SK-N-SH treated with all-trans-retinoic acid at 6 μM for 48 hours (cell line): ENCODE measurements at regions not wholly inside any gene's neighbourhood (a gene's known extent, or its start where the extent isn't known, plus 50 kb on each side); places are given as distances from the start of the nearest gene placed in this dataset.

Experiments used
- ARNTL ChIP-seq: fragments of 450-650 bp; formaldehyde crosslinking; IDR thresholded peaks from 2 replicates; pipeline ENCODE4 v1.5.0; 2020; ENCODE audit warnings: low read depth, mild to moderate bottlenecking, moderate library complexity, borderline replicate concordance
- CSDC2 ChIP-seq: fragments of 250-450 bp; sonication (Bioruptor Pico); IDR thresholded peaks from 2 replicates; pipeline ENCODE4 v1.5.0; 2020; ENCODE audit warnings: mild to moderate bottlenecking, moderate library complexity
- ESRRG ChIP-seq: fragments of 250-450 bp; sonication (Bioruptor Pico); IDR thresholded peaks from 2 replicates; pipeline ENCODE4 v1.6.1; 2021; ENCODE audit warnings: mild to moderate bottlenecking
- ISL1 ChIP-seq: fragments of 250-450 bp; sonication (Bioruptor Pico); IDR thresholded peaks from 2 replicates; pipeline ENCODE4 v2.1.2; 2022; ENCODE audit warnings: mild to moderate bottlenecking, moderate library complexity
- PPARA ChIP-seq: fragments of 250-450 bp; sonication (Bioruptor Pico); IDR thresholded peaks from 2 replicates; pipeline ENCODE4 v1.5.0; 2020; ENCODE audit warnings: mild to moderate bottlenecking, borderline replicate concordance
- RARB ChIP-seq: fragments of 250-450 bp; sonication (Bioruptor Pico); IDR thresholded peaks from 2 replicates; pipeline ENCODE4 v1.8.0; 2021; ENCODE audit warnings: mild to moderate bottlenecking, moderate library complexity
- TCF4 ChIP-seq: fragments of 250-450 bp; sonication (Bioruptor Pico); IDR thresholded peaks from 2 replicates; pipeline ENCODE4 v1.8.0; 2021; ENCODE audit warnings: mild to moderate bottlenecking, moderate library complexity, borderline replicate concordance
- TOX ChIP-seq: fragments of 250-450 bp; sonication (Bioruptor Pico); IDR thresholded peaks from 2 replicates; pipeline ENCODE4 v1.8.0; 2021; ENCODE audit warnings: mild to moderate bottlenecking, moderate library complexity, borderline replicate concordance
- ZFP30 ChIP-seq: fragments of 450-650 bp; formaldehyde crosslinking; IDR thresholded peaks from 2 replicates; pipeline ENCODE4 v1.5.0; 2022; ENCODE audit warnings: mild to moderate bottlenecking, moderate library complexity
- ZNF565 ChIP-seq: fragments of 450-650 bp; formaldehyde crosslinking; conservative IDR thresholded peaks from 2 replicates; pipeline ENCODE4 v1.5.0; 2020; ENCODE audit warnings: low read depth, mild to moderate bottlenecking, moderate library complexity
- ZNF8 ChIP-seq: fragments of 450-650 bp; formaldehyde crosslinking; IDR thresholded peaks from 2 replicates; pipeline ENCODE4 v1.5.0; 2020; ENCODE audit warnings: mild to moderate bottlenecking, moderate library complexity
- TF ChIP-seq, protein P1 (sequence below): fragments of 250-450 bp; sonication (Bioruptor Pico); IDR thresholded peaks from 2 replicates; pipeline ENCODE4 v1.8.0; 2020; ENCODE audit warnings: mild to moderate bottlenecking, moderate library complexity, borderline replicate concordance
- TF ChIP-seq, protein P2 (sequence below): fragments of 250-450 bp; sonication (Bioruptor Pico); IDR thresholded peaks from 2 replicates; pipeline ENCODE4 v1.5.1; 2020; ENCODE audit warnings: low read depth, mild to moderate bottlenecking, moderate library complexity
- TF ChIP-seq, protein P3 (sequence below): fragments of 250-450 bp; sonication (Bioruptor Pico); IDR thresholded peaks from 2 replicates; pipeline ENCODE4 v1.5.0; 2020; ENCODE audit warnings: mild to moderate bottlenecking, moderate library complexity

DNA sequence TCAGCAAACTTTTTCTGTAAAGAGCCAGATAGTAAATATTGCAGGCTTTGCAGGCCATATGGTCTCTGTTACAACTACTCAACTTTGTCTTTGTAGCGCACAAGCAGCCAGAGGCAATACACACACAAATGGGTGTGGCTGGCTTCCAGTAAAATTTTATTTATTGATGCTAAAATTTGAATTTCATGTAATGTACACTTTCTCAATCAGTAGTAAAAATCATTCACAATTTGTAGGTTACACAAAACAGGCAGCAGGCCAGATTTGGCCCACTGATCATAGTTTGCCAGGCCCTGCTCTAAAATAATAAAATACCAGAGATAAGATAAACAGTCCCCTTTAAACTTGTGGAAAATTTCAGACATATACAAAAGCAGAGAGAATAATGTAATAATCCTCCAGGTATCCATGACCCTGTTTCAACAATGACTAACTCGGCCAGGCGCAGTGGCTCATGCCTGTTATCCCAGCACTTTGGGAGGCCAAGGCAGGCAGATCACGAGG, 330.3 kb downstream of the SHQ1 start:
- TF ChIP-seq, protein P1, sequence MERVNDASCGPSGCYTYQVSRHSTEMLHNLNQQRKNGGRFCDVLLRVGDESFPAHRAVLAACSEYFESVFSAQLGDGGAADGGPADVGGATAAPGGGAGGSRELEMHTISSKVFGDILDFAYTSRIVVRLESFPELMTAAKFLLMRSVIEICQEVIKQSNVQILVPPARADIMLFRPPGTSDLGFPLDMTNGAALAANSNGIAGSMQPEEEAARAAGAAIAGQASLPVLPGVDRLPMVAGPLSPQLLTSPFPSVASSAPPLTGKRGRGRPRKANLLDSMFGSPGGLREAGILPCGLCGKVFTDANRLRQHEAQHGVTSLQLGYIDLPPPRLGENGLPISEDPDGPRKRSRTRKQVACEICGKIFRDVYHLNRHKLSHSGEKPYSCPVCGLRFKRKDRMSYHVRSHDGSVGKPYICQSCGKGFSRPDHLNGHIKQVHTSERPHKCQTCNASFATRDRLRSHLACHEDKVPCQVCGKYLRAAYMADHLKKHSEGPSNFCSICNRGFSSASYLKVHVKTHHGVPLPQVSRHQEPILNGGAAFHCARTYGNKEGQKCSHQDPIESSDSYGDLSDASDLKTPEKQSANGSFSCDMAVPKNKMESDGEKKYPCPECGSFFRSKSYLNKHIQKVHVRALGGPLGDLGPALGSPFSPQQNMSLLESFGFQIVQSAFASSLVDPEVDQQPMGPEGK (CRISPR knock-in tag), result no peak
- TF ChIP-seq ZNF565 (CRISPR knock-in tag), result no peak
- TF ChIP-seq, protein P2, sequence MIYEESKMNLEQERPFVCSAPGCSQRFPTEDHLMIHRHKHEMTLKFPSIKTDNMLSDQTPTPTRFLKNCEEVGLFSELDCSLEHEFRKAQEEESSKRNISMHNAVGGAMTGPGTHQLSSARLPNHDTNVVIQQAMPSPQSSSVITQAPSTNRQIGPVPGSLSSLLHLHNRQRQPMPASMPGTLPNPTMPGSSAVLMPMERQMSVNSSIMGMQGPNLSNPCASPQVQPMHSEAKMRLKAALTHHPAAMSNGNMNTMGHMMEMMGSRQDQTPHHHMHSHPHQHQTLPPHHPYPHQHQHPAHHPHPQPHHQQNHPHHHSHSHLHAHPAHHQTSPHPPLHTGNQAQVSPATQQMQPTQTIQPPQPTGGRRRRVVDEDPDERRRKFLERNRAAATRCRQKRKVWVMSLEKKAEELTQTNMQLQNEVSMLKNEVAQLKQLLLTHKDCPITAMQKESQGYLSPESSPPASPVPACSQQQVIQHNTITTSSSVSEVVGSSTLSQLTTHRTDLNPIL (CRISPR knock-in tag), result no peak
- peak; percentile 33; the same call in 1 of the 2 replicates for TF ChIP-seq ISL1
- TF ChIP-seq, protein P3, sequence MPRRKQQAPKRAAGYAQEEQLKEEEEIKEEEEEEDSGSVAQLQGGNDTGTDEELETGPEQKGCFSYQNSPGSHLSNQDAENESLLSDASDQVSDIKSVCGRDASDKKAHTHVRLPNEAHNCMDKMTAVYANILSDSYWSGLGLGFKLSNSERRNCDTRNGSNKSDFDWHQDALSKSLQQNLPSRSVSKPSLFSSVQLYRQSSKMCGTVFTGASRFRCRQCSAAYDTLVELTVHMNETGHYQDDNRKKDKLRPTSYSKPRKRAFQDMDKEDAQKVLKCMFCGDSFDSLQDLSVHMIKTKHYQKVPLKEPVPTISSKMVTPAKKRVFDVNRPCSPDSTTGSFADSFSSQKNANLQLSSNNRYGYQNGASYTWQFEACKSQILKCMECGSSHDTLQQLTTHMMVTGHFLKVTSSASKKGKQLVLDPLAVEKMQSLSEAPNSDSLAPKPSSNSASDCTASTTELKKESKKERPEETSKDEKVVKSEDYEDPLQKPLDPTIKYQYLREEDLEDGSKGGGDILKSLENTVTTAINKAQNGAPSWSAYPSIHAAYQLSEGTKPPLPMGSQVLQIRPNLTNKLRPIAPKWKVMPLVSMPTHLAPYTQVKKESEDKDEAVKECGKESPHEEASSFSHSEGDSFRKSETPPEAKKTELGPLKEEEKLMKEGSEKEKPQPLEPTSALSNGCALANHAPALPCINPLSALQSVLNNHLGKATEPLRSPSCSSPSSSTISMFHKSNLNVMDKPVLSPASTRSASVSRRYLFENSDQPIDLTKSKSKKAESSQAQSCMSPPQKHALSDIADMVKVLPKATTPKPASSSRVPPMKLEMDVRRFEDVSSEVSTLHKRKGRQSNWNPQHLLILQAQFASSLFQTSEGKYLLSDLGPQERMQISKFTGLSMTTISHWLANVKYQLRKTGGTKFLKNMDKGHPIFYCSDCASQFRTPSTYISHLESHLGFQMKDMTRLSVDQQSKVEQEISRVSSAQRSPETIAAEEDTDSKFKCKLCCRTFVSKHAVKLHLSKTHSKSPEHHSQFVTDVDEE (CRISPR knock-in tag), result peak; percentile 88; the same call in 1 of the 2 replicates
- no peak for TF ChIP-seq ESRRG (CRISPR knock-in tag)
- TF ChIP-seq RARB, result no peak
- no peak for TF ChIP-seq TOX (CRISPR knock-in tag)
- 0 out of 2 replicates have a peak, but pooled peaks have one; percentile 15 for TF ChIP-seq ZFP30 (CRISPR knock-in tag)
- TF ChIP-seq CSDC2, result no peak
- TF ChIP-seq ARNTL (CRISPR knock-in tag), result no peak
- TF ChIP-seq TCF4 (CRISPR knock-in tag), result peak; percentile 96
- TF ChIP-seq ZNF8 (CRISPR knock-in tag), result no peak
- TF ChIP-seq PPARA, result no peak
